Gastroesophageal sphincter (tissue), 4 donors: ENCODE measurements at regions not wholly inside any gene's neighbourhood (a gene's known extent, or its start where the extent isn't known, plus 50 kb on each side); places are given as distances from the start of the nearest gene placed in this dataset.

ENCODE experiments used
- ATAC-seq: fragments of 150-250 bp; one replicate; pipeline ENCODE4 v1.9.1; 2016; ENCODE audit warnings: mild to moderate bottlenecking, moderate library complexity
- H3K27ac ChIP-seq, 4 donors: fragments of 200-600 bp; sonication (generic) in 3 of 4; 1 replicate in 3 of 4; 2 replicates in 1 of 4; pipeline ENCODE4 v1.5.1; 2016 to 2019
- H3K27me3 ChIP-seq: fragments of 200-600 bp; sonication (generic); one replicate; pipeline ENCODE4 v1.5.1; 2019
- H3K36me3 ChIP-seq, 2 donors: fragments of 200-600 bp; sonication (generic); one replicate each; pipeline ENCODE4 v1.5.1; 2019; ENCODE audit warnings: control low read depth in 1 of 2
- H3K4me1 ChIP-seq, 3 donors: fragments of 200-600 bp; sonication (generic); 1 replicate in 2 of 3; 2 replicates in 1 of 3; pipeline ENCODE4 v1.5.1; 2016 to 2019; ENCODE audit warnings: control low read depth in 2 of 3
- H3K4me3 ChIP-seq, 2 donors: fragments of 200-600 bp; sonication (generic); one replicate each; pipeline ENCODE4 v1.5.1; 2019; ENCODE audit warnings: mild to moderate bottlenecking in 1 of 2, moderate library complexity in 1 of 2
- H3K9me3 ChIP-seq, 3 donors: fragments of 200-600 bp; sonication (generic); one replicate each; pipeline ENCODE4 v1.5.1; 2017 to 2019; ENCODE audit warnings: control low read depth in 2 of 3
- CTCF ChIP-seq, 4 experiments: fragments of 200-600 bp in 2 of 4; fragments of 450-650 bp in 2 of 4; sonication (generic) in 1 of 4; IDR thresholded peaks; one replicate each; pipeline ENCODE4 v1.5.1; 2017 to 2019; ENCODE audit warnings: antibody characterized with exemption in 4 of 4, mild to moderate bottlenecking in 2 of 4, moderate library complexity in 2 of 4
- EP300 ChIP-seq: sonication (generic); formaldehyde crosslinking; IDR thresholded peaks from one replicate; pipeline ENCODE4 v1.6.1; 2017; ENCODE audit warnings: antibody characterized with exemption, mild to moderate bottlenecking
- POLR2A ChIP-seq, 2 donors: fragments of 450-650 bp; IDR thresholded peaks; one replicate each; pipeline ENCODE4 v1.6.1; 2017; ENCODE audit warnings: antibody characterized with exemption in 2 of 2, mild to moderate bottlenecking in 2 of 2, moderate library complexity in 1 of 2
- POLR2AphosphoS5 ChIP-seq: sonication (generic); formaldehyde crosslinking; IDR thresholded peaks from one replicate; pipeline ENCODE4 v1.6.1; 2017; ENCODE audit warnings: antibody characterized with exemption
- WGBS, 2 donors: methylation state at CpG; one replicate each; pipeline ENCODE4 v1.1.5; 2018; ENCODE audit warnings: low coverage in 1 of 2; 5-methylcytosine and 5-hydroxymethylcytosine counted together

DNA sequence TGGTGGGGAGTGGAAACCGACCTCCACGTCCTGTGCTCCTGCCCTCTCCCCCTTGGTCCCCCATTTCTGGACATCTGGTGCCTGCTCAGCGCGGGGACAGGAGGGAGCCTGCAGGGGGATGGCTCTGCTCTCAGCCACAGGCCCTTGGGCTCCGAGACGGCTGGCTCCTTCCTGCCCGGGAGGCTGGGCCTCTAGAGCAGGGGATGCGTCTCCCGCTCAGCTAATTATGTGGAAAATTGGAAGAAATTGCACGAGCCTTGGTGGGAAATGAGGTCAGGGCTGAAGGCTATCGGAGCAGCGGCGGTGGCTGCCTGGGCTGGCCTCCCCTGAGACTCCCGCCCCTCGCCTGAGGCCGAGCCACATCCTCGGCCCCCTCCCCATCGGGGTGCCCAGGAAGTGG is 154.6 kb upstream of the CIBAR2 start:
- H3K27ac ChIP-seq, result no peak overlapping the region
- H3K4me1 ChIP-seq, result no peaks in the 10 kb centered on the region
- 50% methylated on average over 2 of the region's 18 CpGs; no CpG with 5 or more reads in 1 of the 2 donors for WGBS, 2 donors
- no peak overlapping the region for H3K4me3 ChIP-seq
- no peaks in the 10 kb centered on the region for H3K27me3 ChIP-seq
- TF ChIP-seq CTCF (IDR thresholded peaks at IDR 0.05), result no peak
- no peak for TF ChIP-seq POLR2A (IDR thresholded peaks at IDR 0.05)
- no peak for TF ChIP-seq POLR2AphosphoS5
- no peak for TF ChIP-seq EP300
- no peaks in the 10 kb centered on the region for H3K9me3 ChIP-seq
- ATAC-seq, result no peak
- no peaks in the 10 kb centered on the region for H3K36me3 ChIP-seq

- TF ChIP-seq POLR2AphosphoS5 (no peak), POLR2A (IDR thresholded peaks at IDR 0.05) (no peak), EP300 (no peak), CTCF (IDR thresholded peaks at IDR 0.05) (no peak)
- 83 to 91% methylated on average over 1 to 9 of the region's 10 CpGs for WGBS, 2 donors
- H3K4me3 ChIP-seq, result no peak overlapping the region
- no peaks in the 10 kb centered on the region for H3K27me3 ChIP-seq
- H3K27ac ChIP-seq, result no peak overlapping the region
- H3K4me1 ChIP-seq, result no peaks in the 10 kb centered on the region
- ATAC-seq, result no peak
- H3K9me3 ChIP-seq, result no peaks in the 10 kb centered on the region
- no peaks in the 10 kb centered on the region for H3K36me3 ChIP-seq
Measured at GRCh38 chr16:85267414-85267945, 155.2 kb upstream of the CIBAR2 start.

DNA sequence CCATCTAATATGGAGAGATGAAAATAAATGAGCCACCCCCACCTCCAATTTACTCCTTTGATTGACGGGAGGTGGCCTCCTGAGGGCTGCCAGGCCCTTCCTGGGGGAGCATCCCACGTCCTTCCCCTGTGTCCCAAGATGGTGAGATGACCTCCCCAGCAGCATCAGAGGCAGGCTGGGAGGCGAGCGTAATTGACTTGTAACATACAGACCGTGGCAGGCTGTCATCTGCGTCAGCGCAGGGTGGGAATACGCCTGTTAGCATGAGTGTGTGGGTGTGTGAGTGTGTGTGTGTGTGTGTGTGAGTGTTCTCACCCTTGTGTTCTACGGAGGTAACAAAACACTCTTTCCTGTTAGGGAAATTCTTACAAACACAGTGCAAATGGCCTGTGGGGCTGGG is 156.9 kb upstream of the CIBAR2 start:
- no peaks in the 10 kb centered on the region for H3K36me3 ChIP-seq
- TF ChIP-seq EP300 (no peak), POLR2AphosphoS5 (no peak), CTCF (IDR thresholded peaks at IDR 0.05) (no peak), POLR2A (IDR thresholded peaks at IDR 0.05) (no peak)
- no peaks in the 10 kb centered on the region for H3K27me3 ChIP-seq
- no peak overlapping the region for H3K27ac ChIP-seq
- no peaks in the 10 kb centered on the region for H3K9me3 ChIP-seq
- ATAC-seq, result no peak
- WGBS, 2 donors, result 76 to 83% methylated on average over 2 to 8 of the region's 9 CpGs
- H3K4me3 ChIP-seq, result no peak overlapping the region
- H3K4me1 ChIP-seq, result no peaks in the 10 kb centered on the region

GRCh38 chr16:85270374-85270773 is 158.1 kb upstream of the CIBAR2 start:
- no peak overlapping the region for H3K4me3 ChIP-seq
- 86% methylated on average over 3 of the region's 13 CpGs; no CpG with 5 or more reads in 1 of the 2 donors for WGBS, 2 donors
- H3K9me3 ChIP-seq, result no peaks in the 10 kb centered on the region
- ATAC-seq, result no peak
- H3K27ac ChIP-seq, result no peak overlapping the region
- H3K4me1 ChIP-seq, result peaks cover 0 to 5% (median 0%) of the 10 kb centered on the region in 3 donors
- no peaks in the 10 kb centered on the region for H3K27me3 ChIP-seq
- H3K36me3 ChIP-seq, result no peaks in the 10 kb centered on the region
- TF ChIP-seq CTCF (IDR thresholded peaks at IDR 0.05), result no peak

GRCh38 chr16:85271198-85271597 is 158.9 kb upstream of the CIBAR2 start:
- Histone ChIP-seq H3K4me3 (no peak overlapping the region), H3K9me3 (no peaks in the 10 kb centered on the region), H3K27me3 (no peaks in the 10 kb centered on the region), H3K4me1 (peaks cover 0 to 12% (median 0%) of the 10 kb centered on the region in 3 donors), H3K36me3 (no peaks in the 10 kb centered on the region), H3K27ac (no peak overlapping the region)
- no peak for ATAC-seq
- no peak for TF ChIP-seq POLR2A (IDR thresholded peaks at IDR 0.05)
- no peak for TF ChIP-seq CTCF (IDR thresholded peaks at IDR 0.05)
- 94% methylated on average over 3 of the region's 7 CpGs; no CpG with 5 or more reads in 1 of the 2 donors for WGBS, 2 donors
